Osteoblast (primary cell): ENCODE measurements at regions not wholly inside any gene's neighbourhood (a gene's known extent, or its start where the extent isn't known, plus 50 kb on each side); places are given as distances from the start of the nearest gene placed in this dataset.

ENCODE experiments used
- DNase-seq: peaks from one replicate; pipeline ENCODE4 v3.0.0; 2011; ENCODE audit warnings: low spot score, mixed read lengths; ENCODE audit not compliant: insufficient read length; ENCODE audit errors: missing footprints
- H2AFZ ChIP-seq: 2 replicates; pipeline ENCODE4 v1.6.0; 2011; ENCODE audit warnings: mild to moderate bottlenecking, low read length
- H3K27ac ChIP-seq: 2 replicates; pipeline ENCODE4 v1.5.1; 2011; ENCODE audit warnings: mild to moderate bottlenecking, low read depth, low read length, moderate library complexity
- H3K27me3 ChIP-seq: 2 replicates; pipeline ENCODE4 v1.6.0; 2012; ENCODE audit warnings: mild to moderate bottlenecking, control low read depth, inconsistent platforms, low read length, moderate library complexity; ENCODE audit not compliant: insufficient read depth
- H3K36me3 ChIP-seq: 2 replicates; pipeline ENCODE4 v1.5.1; 2011; ENCODE audit warnings: mild to moderate bottlenecking, low read length, control low read depth, moderate library complexity; ENCODE audit not compliant: insufficient read depth
- H3K4me1 ChIP-seq: 2 replicates; pipeline ENCODE4 v1.5.1; 2011; ENCODE audit warnings: mild to moderate bottlenecking, low read length, control low read depth, moderate library complexity; ENCODE audit not compliant: insufficient read depth
- H3K4me2 ChIP-seq: 2 replicates; pipeline ENCODE4 v1.6.0; 2011; ENCODE audit warnings: mild to moderate bottlenecking, low read length; ENCODE audit not compliant: insufficient read depth
- H3K4me3 ChIP-seq: fragments of 200-600 bp; sonication (generic); 3 replicates; pipeline ENCODE4 v1.5.1; 2012; ENCODE audit warnings: mild to moderate bottlenecking, low read length, inconsistent platforms; ENCODE audit not compliant: insufficient read depth
- H3K79me2 ChIP-seq: 2 replicates; pipeline ENCODE4 v1.6.0; 2012; ENCODE audit warnings: mild to moderate bottlenecking, low read length, control low read depth, inconsistent platforms; ENCODE audit not compliant: insufficient read depth
- H3K9me3 ChIP-seq: 2 replicates; pipeline ENCODE4 v1.5.1; 2011; ENCODE audit warnings: low read depth, low read length, control low read depth
- H4K20me1 ChIP-seq: 2 replicates; pipeline ENCODE4 v1.6.0; 2012; ENCODE audit warnings: mild to moderate bottlenecking, low read length, control low read depth; ENCODE audit not compliant: insufficient read depth
- CTCF ChIP-seq: IDR thresholded peaks from 2 replicates; pipeline ENCODE4 v1.5.1; 2011; ENCODE audit warnings: mild to moderate bottlenecking, low read depth, low read length, moderate library complexity; ENCODE audit errors: extremely low read depth

- H3K4me1 ChIP-seq, result peaks cover 13% of the 10 kb centered on the region
- no peak overlapping the region for H3K27ac ChIP-seq
- no peak for DNase-seq
- no peaks in the 10 kb centered on the region for H3K9me3 ChIP-seq
- H4K20me1 ChIP-seq, result no peaks in the 10 kb centered on the region
- TF ChIP-seq CTCF, result no peak
- H3K36me3 ChIP-seq, result no peaks in the 10 kb centered on the region
- H3K27me3 ChIP-seq, result no peaks in the 10 kb centered on the region
- H3K4me2 ChIP-seq, result no peak overlapping the region
- H2AFZ ChIP-seq, result no peak overlapping the region
- H3K4me3 ChIP-seq, result no peak overlapping the region
- H3K79me2 ChIP-seq, result no peaks in the 10 kb centered on the region
Observed at GRCh38 chr2:67576991-67577390, 179.9 kb downstream of the ETAA1 start.

GRCh38 chr2:67579216-67579615, 182.1 kb downstream of the ETAA1 start:
- H4K20me1 ChIP-seq, result no peaks in the 10 kb centered on the region
- no peak overlapping the region for H3K27ac ChIP-seq
- H2AFZ ChIP-seq, result no peak overlapping the region
- no peak overlapping the region for H3K4me2 ChIP-seq
- H3K36me3 ChIP-seq, result no peaks in the 10 kb centered on the region
- no peak for TF ChIP-seq CTCF
- no peaks in the 10 kb centered on the region for H3K27me3 ChIP-seq
- no peaks in the 10 kb centered on the region for H3K4me1 ChIP-seq
- H3K79me2 ChIP-seq, result no peaks in the 10 kb centered on the region
- no peak overlapping the region for H3K4me3 ChIP-seq
- H3K9me3 ChIP-seq, result no peaks in the 10 kb centered on the region
- no peak for DNase-seq

- H3K9me3 ChIP-seq, result no peaks in the 10 kb centered on the region
- no peak for DNase-seq
Observed at GRCh38 chr2:67579806-67580205, 182.7 kb downstream of the ETAA1 start.

GRCh38 chr2:67581751-67582150, 184.6 kb downstream of the ETAA1 start:
- TF ChIP-seq CTCF, result peak; percentile 53
- no peak overlapping the region for H2AFZ ChIP-seq
- no peak overlapping the region for H3K4me3 ChIP-seq
- H3K36me3 ChIP-seq, result no peaks in the 10 kb centered on the region
- no peaks in the 10 kb centered on the region for H3K27me3 ChIP-seq
- peaks cover 7% of the 10 kb centered on the region for H3K9me3 ChIP-seq
- no peak for DNase-seq
- no peaks in the 10 kb centered on the region for H3K79me2 ChIP-seq
- no peaks in the 10 kb centered on the region for H3K4me1 ChIP-seq
- H3K27ac ChIP-seq, result no peak overlapping the region
- no peaks in the 10 kb centered on the region for H4K20me1 ChIP-seq
- H3K4me2 ChIP-seq, result no peak overlapping the region

More at GRCh38 chr2:67579806-67580205, 182.7 kb downstream of the ETAA1 start:
- Histone ChIP-seq H3K36me3 (no peaks in the 10 kb centered on the region), H3K4me3 (no peak overlapping the region), H3K27ac (no peak overlapping the region), H3K4me2 (no peak overlapping the region), H3K27me3 (no peaks in the 10 kb centered on the region), H4K20me1 (no peaks in the 10 kb centered on the region), H2AFZ (no peak overlapping the region), H3K79me2 (no peaks in the 10 kb centered on the region), H3K4me1 (no peaks in the 10 kb centered on the region)
- TF ChIP-seq CTCF, result no peak
